GM21447 (cell line): ENCODE measurements at regions not wholly inside any gene's neighbourhood (a gene's known extent, or its start where the extent isn't known, plus 50 kb on each side); places are given as distances from the start of the nearest gene placed in this dataset.
"Not testable (repeated sequence)": the region's sequence is repeated elsewhere in the genome, so short reads cannot be mapped to it uniquely, and the experiment has no call there.

ENCODE experiments used
- ATAC-seq: cut with Tn5 transposase; IDR thresholded peaks from one replicate; pipeline ENCODE4 v1.9.1; 2021; ENCODE audit not compliant: unreplicated experiment

DNA sequence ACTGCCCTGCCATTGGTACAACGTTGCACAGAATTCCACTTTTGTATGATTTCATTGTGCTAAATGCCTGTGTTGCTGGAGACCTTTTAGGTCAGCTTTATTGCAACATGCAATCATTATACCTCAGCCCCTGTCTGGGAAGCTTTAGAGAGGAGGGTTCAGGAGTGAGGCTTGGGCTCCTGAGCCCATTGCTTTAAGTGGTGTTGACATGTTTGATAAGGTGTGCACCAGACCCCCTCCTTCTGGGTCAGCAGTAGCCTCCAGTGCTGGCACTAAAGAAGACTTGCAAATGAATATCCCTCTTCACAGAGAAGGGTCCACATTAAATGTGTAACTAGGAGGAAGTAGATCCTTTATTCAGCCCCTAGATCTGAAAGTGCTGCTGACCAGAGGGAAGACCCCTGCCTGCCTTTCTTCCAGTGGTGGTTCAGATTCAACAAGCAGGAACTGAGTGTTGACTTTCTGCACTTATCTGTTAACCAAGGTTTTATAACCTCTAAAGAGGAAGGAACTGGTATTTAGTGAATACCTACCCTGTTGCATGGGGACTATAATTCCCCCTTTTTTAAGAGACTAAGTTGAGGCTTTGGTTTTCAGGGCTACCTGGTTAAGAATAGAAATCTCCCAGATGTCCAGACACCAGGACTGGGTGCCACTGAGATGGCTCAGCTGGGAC is 369.4 kb upstream of the IGFBP3 start:
- ATAC-seq, result no peak

DNA sequence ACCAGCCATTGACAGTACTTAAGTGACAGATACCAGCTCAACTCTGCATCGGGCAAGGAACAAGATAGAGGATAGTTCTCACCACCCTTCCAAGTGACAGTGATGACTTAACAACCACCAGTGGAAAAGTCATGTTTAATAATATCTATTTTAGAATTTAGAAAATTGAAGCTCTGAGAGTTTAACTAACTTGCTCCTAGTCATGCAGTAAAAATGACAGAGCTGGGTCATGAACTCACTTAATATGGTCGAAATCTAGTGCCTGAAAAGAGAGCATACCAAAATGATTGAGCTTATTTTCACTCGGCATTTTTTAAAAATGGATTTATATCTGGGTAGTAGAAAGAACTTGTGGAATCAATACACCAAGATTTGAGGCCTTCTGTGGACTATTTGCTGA is 367.8 kb upstream of the IGFBP3 start:
- no peak for ATAC-seq

DNA sequence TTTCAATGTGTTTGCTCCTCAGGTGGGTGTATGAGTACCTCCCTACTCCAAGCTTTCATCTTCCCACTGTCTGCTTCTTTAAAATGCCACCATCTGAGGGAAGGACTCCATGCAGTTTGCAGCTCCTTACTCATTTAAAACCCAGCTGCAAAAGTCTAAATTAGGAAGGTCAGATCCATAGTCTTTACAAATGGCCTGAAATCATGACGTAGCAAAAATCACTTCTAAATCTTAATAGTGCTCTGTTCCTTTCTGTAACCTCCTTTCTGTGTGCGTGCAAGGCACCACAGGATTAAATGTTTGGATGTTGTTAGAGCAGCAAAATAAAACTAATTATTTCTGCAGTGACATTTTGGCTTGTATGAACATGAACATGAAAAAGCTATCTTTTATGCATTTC is 366.9 kb upstream of the IGFBP3 start:
- no peak for ATAC-seq

GRCh38 chr7:46286957-46287356 is 365.9 kb upstream of the IGFBP3 start:
- ATAC-seq, result no peak

DNA sequence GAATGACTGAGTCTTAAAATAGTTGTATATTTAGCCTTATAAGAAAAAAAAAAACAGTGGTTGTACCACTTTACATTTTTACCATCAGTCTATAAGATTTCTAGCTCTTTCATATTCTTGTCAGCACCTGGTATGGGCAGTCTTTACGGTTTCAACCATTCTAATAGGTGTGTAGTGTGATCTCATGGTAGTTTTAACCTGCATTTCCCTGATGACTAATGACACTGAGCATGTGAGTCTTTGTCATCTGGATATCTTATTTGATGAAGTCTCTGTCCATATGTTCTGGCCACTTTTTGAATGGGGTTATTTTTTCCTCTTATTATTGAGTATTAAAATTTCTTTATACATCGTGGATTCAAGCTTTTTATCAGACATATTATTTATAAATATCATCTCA is 365.3 kb upstream of the IGFBP3 start:
- no peak for ATAC-seq

- no peak for ATAC-seq
Observed at GRCh38 chr7:46285878-46286277, 364.8 kb upstream of the IGFBP3 start.

GRCh38 chr7:46283852-46284251 is 362.8 kb upstream of the IGFBP3 start:
- no peak for ATAC-seq

GRCh38 chr7:46282155-46282554 is 361.1 kb upstream of the IGFBP3 start:
- no peak for ATAC-seq

DNA sequence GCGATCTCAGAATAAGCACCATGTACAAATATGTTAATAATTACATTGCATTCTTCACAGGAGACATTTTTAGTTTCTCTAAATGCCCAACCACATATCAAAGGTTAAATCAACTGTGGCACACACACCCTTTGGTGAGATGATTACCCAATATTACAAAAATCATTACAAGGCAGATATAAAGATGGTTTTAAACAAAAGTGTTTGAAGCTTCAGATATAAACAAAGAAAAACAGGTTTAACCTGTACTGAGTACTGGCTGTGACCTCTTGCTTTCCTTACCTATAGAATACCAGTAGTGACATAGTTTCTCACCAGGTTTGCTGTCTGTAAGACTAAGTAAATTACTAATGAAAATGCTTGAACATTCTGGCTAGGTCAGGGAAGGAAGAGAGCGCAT is 360.0 kb upstream of the IGFBP3 start:
- ATAC-seq, result no peak

DNA sequence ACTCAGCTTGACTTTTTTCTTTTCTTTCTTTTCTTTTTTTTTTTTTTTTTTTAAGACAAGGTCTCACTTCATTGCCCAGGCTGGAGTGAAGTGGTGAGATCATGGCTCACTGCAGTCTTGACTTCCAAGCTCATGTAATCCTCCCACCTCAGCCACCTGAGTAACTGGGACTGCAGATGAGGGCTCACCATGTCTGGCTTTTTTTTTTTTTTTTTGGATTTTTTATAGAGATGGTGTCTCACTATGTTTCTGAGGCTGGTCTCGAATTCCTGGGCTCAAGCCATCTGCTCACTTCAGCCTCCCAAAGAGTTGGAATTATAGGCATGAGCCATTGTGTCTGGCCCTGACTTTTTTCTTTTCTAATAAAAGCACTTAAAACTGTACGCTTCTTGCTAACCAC is 358.2 kb upstream of the IGFBP3 start:
- no peak for ATAC-seq

DNA sequence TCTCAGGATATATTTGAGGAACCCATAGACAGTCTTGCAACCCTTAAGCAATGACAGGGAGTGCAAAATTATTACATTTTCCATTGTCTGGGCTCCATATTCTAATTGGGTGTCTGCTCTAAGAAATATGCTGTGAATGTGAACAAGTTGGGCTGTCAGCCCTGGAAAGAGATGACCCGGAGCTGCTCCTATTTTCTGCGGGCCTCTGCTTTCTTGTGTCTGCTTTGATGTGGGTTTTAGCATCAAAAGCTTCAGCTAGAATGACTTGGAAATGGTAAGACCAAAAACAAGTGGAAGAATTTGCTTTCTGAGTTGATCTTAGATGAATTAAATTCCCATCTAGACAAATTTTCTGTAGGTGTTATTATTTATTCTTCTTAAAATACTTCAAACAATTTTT is 343.6 kb upstream of the IGFBP3 start:
- no peak for ATAC-seq

GRCh38 chr7:46261638-46262037 is 340.6 kb upstream of the IGFBP3 start:
- ATAC-seq, result not testable (repeated sequence)

- ATAC-seq, result no peak
Observed at GRCh38 chr7:46259947-46260346, 338.9 kb upstream of the IGFBP3 start.

- ATAC-seq, result no peak
Observed at GRCh38 chr7:46257761-46258448, 336.8 kb upstream of the IGFBP3 start.

GRCh38 chr7:46256870-46257661 is 336.0 kb upstream of the IGFBP3 start:
- no peak for ATAC-seq

GRCh38 chr7:46253520-46253919 is 332.4 kb upstream of the IGFBP3 start:
- no peak for ATAC-seq

DNA sequence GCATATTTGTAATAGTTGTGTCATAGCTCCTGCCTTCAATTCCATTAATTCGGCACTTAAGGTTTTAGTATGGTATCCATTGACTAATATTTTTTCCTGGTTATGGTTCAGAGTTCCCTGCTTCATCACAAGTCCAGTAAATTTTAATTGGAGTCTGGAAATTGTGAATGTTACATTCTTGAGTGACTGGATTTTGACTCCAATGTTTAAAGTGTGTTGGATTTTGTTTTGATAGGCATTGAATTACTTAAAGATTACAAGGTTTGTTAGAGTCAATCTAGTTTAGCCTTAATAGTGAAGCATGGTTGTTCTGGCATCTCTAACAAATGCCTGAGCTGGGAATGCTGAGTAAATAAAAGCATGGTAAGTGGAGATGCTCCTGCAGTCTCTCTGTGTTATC is 326.6 kb upstream of the IGFBP3 start:
- ATAC-seq, result no peak

GRCh38 chr7:46245586-46246111 is 324.6 kb upstream of the IGFBP3 start:
- no peak for ATAC-seq

DNA sequence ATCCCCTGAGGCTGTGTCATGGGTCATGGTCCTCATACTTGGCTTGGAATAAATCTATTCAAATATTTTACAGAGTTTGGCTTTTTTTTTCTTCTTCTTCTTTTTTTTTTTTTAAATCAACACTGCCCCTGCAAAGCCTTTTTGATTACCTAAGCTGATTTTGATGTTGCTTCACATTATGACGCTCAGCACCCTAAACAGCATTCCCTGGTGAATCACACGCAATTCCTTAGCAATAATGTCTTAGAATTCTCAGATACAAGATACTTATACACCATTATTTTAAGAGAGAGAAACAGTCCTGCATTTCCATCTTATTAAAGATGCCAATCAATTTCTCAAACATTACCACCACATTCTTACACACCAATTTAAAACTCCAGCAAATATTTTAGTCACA is 323.7 kb upstream of the IGFBP3 start:
- ATAC-seq, result no peak

DNA sequence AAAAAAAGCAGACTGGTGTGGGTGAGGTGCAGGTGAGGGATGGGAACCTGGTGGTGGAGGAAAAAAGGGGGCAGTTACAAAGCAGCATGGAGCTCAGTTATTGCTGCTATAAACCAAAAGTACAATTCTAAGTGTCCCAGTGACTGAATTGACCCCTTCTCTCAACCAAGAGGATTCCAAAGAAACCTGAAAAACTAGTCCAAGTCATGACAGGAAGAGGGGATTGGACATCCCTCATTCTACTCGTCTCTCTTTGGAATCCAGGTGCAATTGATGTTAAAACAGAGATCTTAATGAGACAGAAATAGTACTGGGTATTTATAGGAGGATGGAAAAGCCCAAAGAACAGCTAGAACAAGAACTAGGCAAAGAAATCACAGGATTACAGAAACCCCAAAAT is 322.3 kb upstream of the IGFBP3 start:
- no peak for ATAC-seq

DNA sequence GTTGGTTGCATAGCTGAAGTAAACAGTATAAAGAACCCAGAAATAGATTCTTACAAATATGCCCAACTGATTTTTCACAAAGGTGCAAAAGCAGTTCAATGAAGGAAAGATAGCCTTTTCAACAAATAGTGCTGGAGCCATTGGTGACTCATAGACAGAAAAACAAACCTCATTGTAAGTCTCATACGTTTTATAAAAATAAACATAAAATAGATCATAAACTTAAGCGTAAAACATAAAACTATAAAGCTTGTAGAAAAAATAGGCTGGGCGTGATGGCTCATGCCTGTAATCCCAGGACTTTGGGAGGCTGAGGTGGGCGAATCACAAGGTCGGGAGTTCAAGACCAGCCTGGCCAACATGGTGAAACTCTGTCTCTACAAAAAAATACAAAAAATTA is 318.8 kb upstream of the IGFBP3 start:
- no peak for ATAC-seq

- no peak for ATAC-seq
Observed at GRCh38 chr7:46237466-46237865, 316.4 kb upstream of the IGFBP3 start.
